Loucy (cell line): ENCODE measurements at regions not wholly inside any gene's neighbourhood (a gene's known extent, or its start where the extent isn't known, plus 50 kb on each side); places are given as distances from the start of the nearest gene placed in this dataset.

ENCODE experiments used
- CTCF ChIP-seq: fragments of 200-600 bp; sonication (generic); conservative IDR thresholded peaks from 2 replicates; pipeline ENCODE4 v1.5.1; 2014; ENCODE audit warnings: mild to moderate bottlenecking, antibody characterized with exemption, low read length
- EZH2phosphoT487 ChIP-seq: fragments of 200-600 bp; IDR thresholded peaks from 2 replicates; pipeline ENCODE4 v1.6.1; 2018; ENCODE audit warnings: antibody characterized with exemption, mild to moderate bottlenecking, moderate library complexity, borderline replicate concordance

- TF ChIP-seq CTCF (no peak), EZH2phosphoT487 (no peak)
Observed at GRCh38 chr6:95321126-95321525, 256.2 kb upstream of the MANEA start.
